SH-SY5Y (cell line): ENCODE measurements at regions not wholly inside any gene's neighbourhood (a gene's known extent, or its start where the extent isn't known, plus 50 kb on each side); places are given as distances from the start of the nearest gene placed in this dataset.

ENCODE experiments used
- GATA2 ChIP-seq: IDR thresholded peaks from 2 replicates; pipeline ENCODE4 v1.6.1; 2011; ENCODE audit warnings: mild to moderate bottlenecking, low read depth, low read length
- GATA3 ChIP-seq: IDR thresholded peaks from 2 replicates; pipeline ENCODE4 v1.6.1; 2011; ENCODE audit warnings: low read depth, mild to moderate bottlenecking, low read length, moderate library complexity

GRCh38 chr11:70815485-70815832, 417.1 kb downstream of the CTTN start:
- TF ChIP-seq GATA3, result no peak
- no peak for TF ChIP-seq GATA2

DNA sequence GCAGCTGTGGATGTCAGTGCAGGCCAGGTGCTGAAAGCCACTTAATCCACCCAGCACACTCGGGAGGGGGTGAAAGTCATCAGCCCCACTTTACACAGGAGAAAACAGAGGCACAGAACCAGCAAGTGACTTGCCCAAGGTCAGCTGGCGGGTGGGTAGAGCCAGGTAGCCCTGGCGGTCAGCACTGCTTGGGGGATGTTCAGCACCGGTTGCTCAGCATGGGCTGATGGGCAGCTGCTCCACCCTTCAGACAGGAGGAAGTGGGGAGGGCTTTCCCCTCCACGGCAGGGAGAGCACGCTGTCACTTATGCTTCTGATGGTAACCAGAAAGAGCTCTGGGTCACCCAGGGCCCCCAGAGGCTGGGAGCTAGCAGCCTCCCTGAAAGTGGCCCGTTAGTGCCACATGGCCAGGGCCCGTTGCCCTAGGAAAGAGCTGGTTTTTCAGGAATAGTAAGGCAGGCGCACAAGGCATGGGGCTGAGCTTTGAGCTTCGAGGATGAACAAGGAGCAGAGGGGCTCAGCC, 417.9 kb downstream of the CTTN start:
- no peak for TF ChIP-seq GATA2
- no peak for TF ChIP-seq GATA3

DNA sequence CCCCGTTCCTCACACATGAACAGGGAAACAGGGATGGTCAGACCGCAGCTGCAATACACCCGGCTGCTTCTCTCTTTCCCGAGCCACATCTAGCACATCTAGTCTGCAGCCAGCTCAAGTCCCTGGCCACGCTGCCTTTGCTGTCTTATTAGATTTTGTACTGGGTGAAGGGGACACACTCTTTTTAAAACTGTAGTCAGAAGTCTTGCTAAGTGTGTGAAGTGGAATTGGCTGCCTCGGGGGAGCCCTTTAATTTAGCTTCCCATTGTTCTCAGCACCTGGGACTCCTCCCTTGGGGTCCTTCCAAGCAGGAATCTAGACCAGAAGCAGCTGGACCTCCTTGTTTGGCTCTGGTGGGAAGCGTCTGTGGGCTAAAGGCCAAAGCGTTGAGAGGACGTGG, 420.0 kb downstream of the CTTN start:
- TF ChIP-seq GATA2 (no peak), GATA3 (no peak)

GRCh38 chr11:70819022-70819421, 420.7 kb downstream of the CTTN start:
- TF ChIP-seq GATA2, result no peak
- TF ChIP-seq GATA3, result no peak

- TF ChIP-seq GATA3 (no peak), GATA2 (no peak)
Measured at GRCh38 chr11:70820311-70820710, 422.0 kb downstream of the CTTN start.

DNA sequence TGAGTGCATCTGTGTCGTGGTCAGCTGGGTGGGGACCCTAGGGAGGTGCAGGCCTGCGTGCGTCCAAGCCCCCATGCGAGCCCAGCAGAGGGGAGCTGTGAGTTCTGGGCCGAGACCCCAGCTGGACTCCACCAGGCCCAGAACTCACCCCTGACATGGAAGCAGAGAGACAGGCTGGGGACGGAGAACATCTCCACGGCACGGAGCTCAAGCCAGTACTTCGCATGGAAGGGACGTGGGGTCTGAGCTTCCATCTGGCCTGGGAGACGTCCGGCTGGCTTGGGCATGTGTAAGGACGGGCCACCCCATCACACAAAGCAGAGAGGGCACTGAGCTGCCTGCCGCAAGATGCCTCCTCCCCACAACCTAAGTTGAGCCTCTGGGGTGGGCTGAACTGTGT, 422.4 kb downstream of the CTTN start:
- no peak for TF ChIP-seq GATA2

DNA sequence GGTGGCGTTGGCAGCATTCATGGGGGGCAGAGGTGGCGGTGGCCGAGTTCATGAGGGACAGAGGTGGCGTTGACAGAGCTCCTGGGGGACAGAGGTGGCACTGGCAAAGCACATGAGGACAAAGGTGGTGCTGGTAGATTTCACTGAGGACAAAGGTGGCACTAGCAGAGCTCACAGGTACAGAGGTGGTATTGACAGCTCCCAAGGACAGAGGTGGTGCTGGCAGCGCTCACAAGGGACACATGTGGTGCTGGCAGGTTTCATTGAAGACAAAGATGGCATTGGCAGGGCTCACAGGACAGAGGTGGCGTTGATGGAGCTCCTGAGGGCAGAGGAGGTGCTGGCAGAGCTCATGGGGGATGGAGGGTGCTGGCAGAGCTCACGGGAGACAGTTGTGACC, 425.4 kb downstream of the CTTN start:
- TF ChIP-seq GATA2 (no peak), GATA3 (no peak)

GRCh38 chr11:70824605-70825245, 426.4 kb downstream of the CTTN start:
- TF ChIP-seq GATA3 (no peak), GATA2 (no peak)

DNA sequence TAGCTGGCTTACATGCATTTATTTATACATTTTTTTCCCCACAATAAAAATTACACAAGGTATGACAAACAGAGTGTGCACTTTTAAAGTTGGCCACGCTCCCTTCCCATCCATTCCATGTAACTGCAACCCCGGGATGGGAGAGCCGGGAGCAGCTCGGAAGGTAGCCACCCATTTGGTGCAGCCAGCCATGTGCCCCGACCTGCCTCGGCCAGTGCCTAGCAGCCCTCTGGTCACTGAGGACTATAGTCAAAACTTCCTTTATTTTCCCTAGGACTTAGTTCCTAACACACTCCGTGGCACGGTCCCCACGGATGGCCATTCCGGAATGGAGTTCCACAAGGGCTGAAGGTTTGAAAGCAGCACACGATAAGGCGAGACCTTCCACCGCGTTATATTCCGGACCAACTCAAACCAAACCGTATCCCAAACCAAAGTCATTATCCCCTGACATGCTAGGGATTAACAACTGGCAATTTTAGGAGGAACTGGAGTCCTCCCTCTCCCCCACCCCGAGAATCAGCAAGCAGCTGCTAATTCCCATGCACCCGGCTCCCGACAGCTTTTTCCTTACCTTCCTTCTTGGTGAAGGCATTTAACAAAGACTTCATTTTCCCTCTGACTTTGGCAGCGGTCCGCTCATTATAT, 426.4 kb downstream of the SHANK2 start:
- TF ChIP-seq GATA3 (no peak), GATA2 (no peak)

DNA sequence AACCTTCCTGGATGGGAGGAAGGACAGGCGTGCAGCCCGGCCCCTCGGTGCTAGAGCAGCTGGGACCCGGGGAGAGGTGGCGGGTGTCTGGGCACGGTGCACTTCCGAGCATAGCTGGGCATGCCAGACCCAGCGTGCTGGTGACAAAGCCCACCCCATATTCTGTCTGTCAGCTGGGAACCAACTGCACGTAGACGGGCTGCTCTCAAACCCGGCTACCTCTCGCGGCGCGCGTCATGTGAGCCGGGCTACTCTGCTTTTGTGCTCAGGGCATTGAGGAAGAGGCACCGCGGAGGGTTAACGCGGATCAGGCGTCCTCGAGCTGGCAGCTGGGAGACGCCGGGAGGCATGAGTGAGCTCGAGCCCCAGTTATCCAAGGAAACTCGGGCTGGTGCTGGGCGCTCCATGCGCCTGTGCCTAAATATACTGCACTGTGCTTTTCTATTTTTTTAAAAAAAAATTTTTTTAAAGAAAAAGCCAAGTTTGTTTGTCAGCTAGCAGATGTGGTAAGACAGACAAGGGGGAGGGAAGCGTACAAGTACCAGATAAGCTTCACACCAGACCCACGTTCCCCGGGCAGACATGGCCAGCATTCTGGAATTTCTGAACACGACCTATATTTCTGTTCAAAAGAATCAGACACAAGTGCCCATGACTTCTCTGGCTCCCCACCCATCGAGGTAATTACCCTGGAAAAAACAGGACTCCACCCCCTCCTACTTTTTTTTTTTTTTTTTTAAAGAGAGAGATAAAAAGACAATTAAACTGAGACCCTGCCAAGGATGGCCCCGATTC, 425.6 kb downstream of the SHANK2 start:
- TF ChIP-seq GATA2, result no peak
- TF ChIP-seq GATA3, result no peak

DNA sequence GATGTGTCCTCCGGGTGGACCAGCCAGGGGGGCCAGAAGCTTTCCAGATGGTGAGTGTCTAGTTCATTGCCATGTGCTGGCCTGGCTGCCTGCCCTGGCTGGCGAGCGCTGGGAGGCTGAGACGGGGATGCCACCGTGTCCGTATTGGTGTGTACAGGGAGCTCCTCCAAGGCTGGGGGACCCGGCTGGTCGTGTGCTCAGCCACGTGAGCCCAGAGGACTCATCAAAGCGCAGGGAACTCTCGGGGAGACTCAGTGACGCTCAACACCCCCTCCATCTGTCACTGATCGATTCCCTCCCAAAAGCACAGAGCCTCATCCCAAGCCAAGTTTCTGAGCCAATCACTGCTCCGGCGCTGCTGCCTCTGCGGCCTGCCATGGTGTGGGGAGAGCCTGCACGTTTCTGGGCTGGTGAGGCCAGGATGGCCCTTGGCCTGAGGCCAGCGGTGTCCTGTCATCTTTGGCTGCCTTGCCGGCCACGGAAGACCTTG, 423.7 kb downstream of the SHANK2 start:
- no peak for TF ChIP-seq GATA2
- TF ChIP-seq GATA3, result no peak

DNA sequence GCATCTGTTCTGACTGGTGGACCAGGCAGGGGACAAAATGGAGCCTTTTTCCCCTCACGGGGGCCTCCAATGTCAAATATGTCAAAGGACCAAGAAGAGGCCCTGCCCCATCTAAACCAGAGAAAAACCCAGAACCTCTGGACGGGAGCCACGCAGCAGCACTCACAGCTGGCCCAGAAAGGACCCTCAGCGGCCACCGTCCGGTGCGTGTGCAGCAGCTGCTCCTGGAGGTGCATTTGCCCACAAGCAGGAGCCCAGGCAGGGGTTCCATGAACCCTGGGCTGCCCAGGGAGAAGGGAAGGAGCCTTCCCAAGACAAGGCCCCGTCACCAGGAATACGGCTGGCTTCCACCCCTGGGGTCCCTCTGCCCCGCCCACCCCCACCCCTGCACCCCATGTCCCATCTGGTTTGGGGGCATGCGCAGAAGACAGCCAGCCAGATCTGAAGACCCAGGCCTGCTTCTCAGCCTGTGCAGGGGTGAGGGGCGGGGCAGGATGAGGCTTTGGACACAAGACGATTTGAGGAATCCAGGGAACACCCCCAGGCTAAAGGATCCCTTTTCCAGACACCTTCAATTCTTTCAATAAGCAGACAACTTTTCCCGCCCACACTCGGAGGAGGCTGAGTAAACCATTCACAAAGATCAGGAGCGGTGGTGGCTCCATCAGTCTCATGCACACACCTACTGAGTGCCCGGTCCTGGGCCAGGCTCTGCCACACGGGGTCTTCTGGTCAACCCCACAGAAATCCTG, 423.1 kb downstream of the SHANK2 start:
- TF ChIP-seq GATA2 (no peak), GATA3 (no peak)

DNA sequence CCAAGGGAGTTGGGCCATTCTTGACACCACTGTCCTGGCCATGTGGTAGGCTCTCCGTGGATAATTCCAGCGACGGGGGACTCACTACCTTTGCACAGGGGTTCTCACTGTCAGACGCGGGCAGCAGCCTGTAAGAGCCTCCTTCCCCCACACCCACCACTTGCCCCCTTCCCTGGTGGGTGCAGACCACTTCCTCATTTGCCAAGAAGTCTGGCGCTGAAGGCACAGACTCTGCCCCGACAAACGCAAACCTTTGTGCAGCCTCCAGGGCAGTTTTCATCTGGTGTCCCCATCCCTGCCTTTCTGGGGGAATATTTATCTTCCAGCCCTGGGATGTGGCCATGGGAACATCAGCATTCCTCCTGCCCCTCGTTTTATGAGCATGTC, 422.5 kb downstream of the SHANK2 start:
- no peak for TF ChIP-seq GATA2

DNA sequence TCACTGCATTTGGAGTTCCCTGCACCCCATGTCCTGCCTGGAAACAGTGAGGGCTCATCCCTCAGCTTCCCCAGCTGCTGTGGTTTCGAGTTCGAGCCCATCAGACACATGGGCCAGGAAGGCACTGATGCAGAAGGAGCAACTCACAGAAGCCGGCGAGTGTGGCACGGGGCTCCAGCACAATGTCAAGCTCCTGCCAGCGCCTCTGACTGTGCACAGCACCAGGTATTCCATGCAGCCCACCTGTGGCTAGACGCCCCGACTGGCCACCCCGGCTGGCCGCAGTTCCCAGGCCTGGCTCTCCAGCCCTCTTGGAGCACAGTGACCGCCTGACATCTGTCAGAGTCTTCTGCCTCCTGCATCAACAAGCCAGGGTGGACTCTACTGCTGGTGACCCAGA, 419.4 kb downstream of the SHANK2 start:
- no peak for TF ChIP-seq GATA3
- no peak for TF ChIP-seq GATA2
